PC-9 (cell line): ENCODE measurements at regions not wholly inside any gene's neighbourhood (a gene's known extent, or its start where the extent isn't known, plus 50 kb on each side); places are given as distances from the start of the nearest gene placed in this dataset.
A peak's percentile ranks its signal among the peaks of the same experiment; 100 is the strongest.

Experiments
- BruUV-seq: library from RNA; stranded (reverse); fragments of 400-500 nt; replicated peaks from 2 replicates; lab custom pipeline; 2021; lab: Mats Ljungman, UMichigan
- CTCF ChIA-PET: fragments of 300-600 bp; sonication (Branson Sonifier 250); formaldehyde crosslinking; loops from one replicate; lab custom pipeline; 2022; ENCODE audit warnings: antibody characterized with exemption; lab: Charles Lee
- POLR2A ChIA-PET: fragments of 300-600 bp; sonication (Branson Sonifier 250); formaldehyde crosslinking; loops from one replicate; lab custom pipeline; 2022; ENCODE audit warnings: antibody characterized with exemption; ENCODE audit not compliant: unreplicated experiment; lab: Charles Lee
- DNase-seq, 2 experiments: peaks; one replicate each; pipeline versions ENCODE4 v3.0.0 to v3.0.0-alpha.2; 2015 to 2022; ENCODE audit warnings: mixed read lengths in 1 of 2
- H2AFZ ChIP-seq: fragments of 200-600 bp; sonication (generic); 2 replicates; pipeline ENCODE4 v1.8.1; 2017; ENCODE audit warnings: antibody characterized with exemption
- H3F3A ChIP-seq: fragments of 200-600 bp; sonication (generic); 2 replicates; pipeline ENCODE4 v1.8.1; 2017; ENCODE audit warnings: antibody characterized with exemption, mild to moderate bottlenecking, low read depth; ENCODE audit not compliant: insufficient read depth
- H3K27ac ChIP-seq: fragments of 200-600 bp; sonication (generic); 2 replicates; pipeline ENCODE4 v1.6.1; 2016; ENCODE audit warnings: mixed run types
- H3K27me3 ChIP-seq: fragments of 200-600 bp; sonication (generic); 2 replicates; pipeline ENCODE4 v1.6.1; 2016; ENCODE audit warnings: low read depth, mixed run types; ENCODE audit not compliant: insufficient read depth
- H3K36me3 ChIP-seq: fragments of 200-600 bp; sonication (generic); 2 replicates; pipeline ENCODE4 v1.6.1; 2016; ENCODE audit warnings: low read depth, mixed run types
- H3K4me1 ChIP-seq: fragments of 200-600 bp; sonication (generic); replicated peaks from 2 replicates; pipeline ENCODE4 v1.6.1; 2016; ENCODE audit warnings: mixed run types; ENCODE audit not compliant: insufficient read depth
- H3K4me2 ChIP-seq: fragments of 200-600 bp; sonication (generic); 2 replicates; pipeline ENCODE4 v1.6.1; 2017; ENCODE audit warnings: mixed run types
- H3K4me3 ChIP-seq: fragments of 200-600 bp; sonication (generic); 2 replicates; pipeline ENCODE4 v1.6.1; 2016; ENCODE audit warnings: mixed run types
- H3K79me2 ChIP-seq: fragments of 200-600 bp; sonication (generic); 2 replicates; pipeline ENCODE4 v1.6.1; 2017; ENCODE audit warnings: low read depth, mixed run types
- H3K9me2 ChIP-seq: fragments of 200-600 bp; sonication (generic); 2 replicates; pipeline ENCODE4 v1.8.1; 2017; ENCODE audit warnings: mild to moderate bottlenecking; ENCODE audit not compliant: insufficient read depth
- H3K9me3 ChIP-seq: fragments of 200-600 bp; sonication (generic); 2 replicates; pipeline ENCODE4 v1.8.1; 2016; ENCODE audit warnings: low read depth; ENCODE audit not compliant: insufficient read depth
- H4K20me1 ChIP-seq: fragments of 200-600 bp; sonication (generic); 2 replicates; pipeline ENCODE4 v1.8.1; 2017; ENCODE audit not compliant: insufficient read depth
- EZH2 ChIP-seq: fragments of 200-600 bp; sonication (generic); IDR thresholded peaks from 2 replicates; pipeline ENCODE4 v1.8.0; 2017; ENCODE audit warnings: antibody characterized with exemption, low read depth
- intact Hi-C: fragments of 100-400 bp; cut with micrococcal nuclease; formaldehyde crosslinking; loops from one replicate; pipeline ENCODE4 v1.10.0; 2022; ENCODE audit not compliant: unreplicated experiment
- TF ChIP-seq, protein P1 (sequence below): fragments of 200-600 bp; sonication (generic); conservative IDR thresholded peaks from 2 replicates; pipeline ENCODE4 v1.6.1; 2017; ENCODE audit warnings: mixed run types, antibody characterized with exemption, mild to moderate bottlenecking, moderate library complexity

DNA sequence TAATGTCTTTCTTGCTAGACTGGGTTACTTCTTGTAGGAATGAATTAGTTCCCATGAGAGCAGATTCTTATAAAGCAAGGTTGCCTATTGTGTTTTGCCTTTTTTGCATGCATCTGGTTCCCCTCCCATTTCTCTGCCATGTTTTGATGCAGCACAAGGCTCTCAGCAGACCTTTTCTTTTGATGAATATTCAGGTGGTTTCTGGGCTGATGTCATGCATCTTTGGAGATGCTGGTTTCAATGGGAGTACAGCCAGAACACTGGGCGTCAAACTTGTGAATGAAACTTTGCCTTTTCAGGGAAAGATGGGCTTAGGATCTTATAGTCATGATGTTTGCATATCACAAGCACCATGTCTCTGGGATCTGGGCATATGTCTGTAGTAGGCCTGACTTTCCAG is 111.7 kb upstream of the CCL2 start:
- CTCF ChIA-PET = no interaction called here
- no peaks in the 10 kb centered on the region for H4K20me1 ChIP-seq
- no peaks in the 10 kb centered on the region for H3F3A ChIP-seq
- H3K9me2 ChIP-seq = no peaks in the 10 kb centered on the region
- TF ChIP-seq EZH2 = no peak
- TF ChIP-seq, protein P1, sequence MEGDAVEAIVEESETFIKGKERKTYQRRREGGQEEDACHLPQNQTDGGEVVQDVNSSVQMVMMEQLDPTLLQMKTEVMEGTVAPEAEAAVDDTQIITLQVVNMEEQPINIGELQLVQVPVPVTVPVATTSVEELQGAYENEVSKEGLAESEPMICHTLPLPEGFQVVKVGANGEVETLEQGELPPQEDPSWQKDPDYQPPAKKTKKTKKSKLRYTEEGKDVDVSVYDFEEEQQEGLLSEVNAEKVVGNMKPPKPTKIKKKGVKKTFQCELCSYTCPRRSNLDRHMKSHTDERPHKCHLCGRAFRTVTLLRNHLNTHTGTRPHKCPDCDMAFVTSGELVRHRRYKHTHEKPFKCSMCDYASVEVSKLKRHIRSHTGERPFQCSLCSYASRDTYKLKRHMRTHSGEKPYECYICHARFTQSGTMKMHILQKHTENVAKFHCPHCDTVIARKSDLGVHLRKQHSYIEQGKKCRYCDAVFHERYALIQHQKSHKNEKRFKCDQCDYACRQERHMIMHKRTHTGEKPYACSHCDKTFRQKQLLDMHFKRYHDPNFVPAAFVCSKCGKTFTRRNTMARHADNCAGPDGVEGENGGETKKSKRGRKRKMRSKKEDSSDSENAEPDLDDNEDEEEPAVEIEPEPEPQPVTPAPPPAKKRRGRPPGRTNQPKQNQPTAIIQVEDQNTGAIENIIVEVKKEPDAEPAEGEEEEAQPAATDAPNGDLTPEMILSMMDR = no peak
- POLR2A ChIA-PET = no interaction called here
- H3K4me2 ChIP-seq = no peak overlapping the region
- H3K79me2 ChIP-seq = no peaks in the 10 kb centered on the region
- H3K9me3 ChIP-seq = no peaks in the 10 kb centered on the region
- no peak for DNase-seq
- BruUV-seq = no TSS peak
- no peak overlapping the region for H3K27ac ChIP-seq
- no peak overlapping the region for H2AFZ ChIP-seq
- intact Hi-C loops = no loop called here
- H3K27me3 ChIP-seq = peaks cover 9% of the 10 kb centered on the region
- no peak overlapping the region for H3K4me3 ChIP-seq
- H3K36me3 ChIP-seq = no peaks in the 10 kb centered on the region
- H3K4me1 ChIP-seq = no peaks in the 10 kb centered on the region

DNA sequence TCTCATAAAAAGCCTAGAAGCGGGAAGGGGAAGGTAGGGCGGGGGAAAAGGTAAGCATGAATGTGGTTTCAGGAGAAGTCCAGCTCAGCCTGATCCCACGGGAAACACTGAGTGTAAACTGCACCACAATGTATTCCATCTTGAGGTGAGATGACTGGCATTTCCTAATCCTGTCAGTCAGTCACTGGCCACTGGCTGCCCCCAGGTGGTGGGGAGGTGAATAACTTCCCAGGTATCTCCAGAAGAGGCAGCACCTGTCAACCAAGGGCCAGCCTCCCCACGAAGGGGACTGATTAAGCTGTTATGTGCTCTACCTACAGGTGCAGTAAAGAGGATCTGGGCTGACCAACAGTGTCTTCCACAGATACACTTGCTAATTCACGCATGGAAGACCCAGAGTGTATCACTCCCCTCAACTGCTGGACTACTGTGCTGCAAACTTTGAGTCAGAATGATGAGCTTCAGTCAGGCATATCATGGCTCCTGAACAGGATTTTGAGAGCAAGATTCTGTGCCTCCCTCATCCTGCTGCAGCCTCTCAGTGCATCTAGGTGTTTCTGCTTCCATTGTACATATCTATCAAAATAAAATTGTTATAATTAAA is 108.5 kb upstream of the CCL2 start:
- Histone ChIP-seq H3K9me3 (no peaks in the 10 kb centered on the region), H3K27ac (no peak overlapping the region), H4K20me1 (no peaks in the 10 kb centered on the region), H3K79me2 (no peaks in the 10 kb centered on the region), H3K27me3 (no peaks in the 10 kb centered on the region), H2AFZ (no peak overlapping the region), H3K36me3 (no peaks in the 10 kb centered on the region), H3K9me2 (no peaks in the 10 kb centered on the region), H3K4me3 (no peak overlapping the region), H3K4me2 (no peak overlapping the region), H3F3A (no peaks in the 10 kb centered on the region), H3K4me1 (no peaks in the 10 kb centered on the region)
- POLR2A ChIA-PET = no interaction called here
- no TSS peak for BruUV-seq
- TF ChIP-seq EZH2 = no peak
- TF ChIP-seq, protein P1 = peak; percentile 76
- DNase-seq = peak in 1 of 2 experiments; percentile 40
- intact Hi-C loops = loop anchor here (1.0 kb wide), 1 partner anchor 367 kb away; no protein-coding TSS in a partner anchor
- CTCF ChIA-PET = interaction anchor here (0.5 kb wide), 1 partner anchor 9 kb away, joined by 3 read pairs; no protein-coding TSS in a partner anchor

DNA sequence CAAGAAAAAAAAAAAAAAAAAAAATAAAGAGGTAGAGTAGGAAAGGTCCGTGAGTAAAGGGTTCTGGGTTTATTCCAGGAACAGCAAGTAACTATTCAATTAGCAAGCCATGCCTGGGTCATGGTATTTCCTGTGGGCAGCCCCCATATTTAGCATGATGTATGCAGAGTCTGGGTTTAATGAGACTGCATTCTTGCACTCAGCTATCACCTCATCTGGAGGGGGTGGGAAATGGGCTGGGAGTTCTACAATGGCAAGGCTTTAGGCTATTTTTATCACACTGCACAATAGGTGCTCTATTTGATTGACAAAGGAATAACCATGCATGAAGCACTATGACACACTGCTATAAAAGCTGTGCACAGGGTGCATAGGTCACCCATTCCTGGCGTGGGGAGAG is 104.0 kb upstream of the CCL2 start:
- Histone ChIP-seq H3K36me3 (no peaks in the 10 kb centered on the region), H2AFZ (no peak overlapping the region), H3K27me3 (peaks cover 29% of the 10 kb centered on the region), H3K27ac (no peak overlapping the region), H3K9me3 (no peaks in the 10 kb centered on the region), H3K4me3 (no peak overlapping the region), H3K79me2 (no peaks in the 10 kb centered on the region), H3F3A (no peaks in the 10 kb centered on the region), H4K20me1 (no peaks in the 10 kb centered on the region), H3K9me2 (no peaks in the 10 kb centered on the region), H3K4me1 (no peaks in the 10 kb centered on the region), H3K4me2 (no peak overlapping the region)
- BruUV-seq = no TSS peak
- CTCF ChIA-PET = no interaction called here
- intact Hi-C loops = no loop called here
- TF ChIP-seq, protein P1 = no peak
- no peak for TF ChIP-seq EZH2
- DNase-seq = no peak
- POLR2A ChIA-PET = no interaction called here
